Ovary (tissue), 3 donors: ENCODE measurements at regions not wholly inside any gene's neighbourhood (a gene's known extent, or its start where the extent isn't known, plus 50 kb on each side); places are given as distances from the start of the nearest gene placed in this dataset.

Experiments
- EP300 ChIP-seq: sonication (generic); formaldehyde crosslinking; IDR thresholded peaks from one replicate; pipeline ENCODE4 v1.6.1; 2017; ENCODE audit warnings: antibody characterized with exemption
- TF ChIP-seq, protein P1 (sequence below), 3 donors: fragments of 450-650 bp in 2 of 3; fragments of 200-600 bp in 1 of 3; IDR thresholded peaks; one replicate each; pipeline versions ENCODE4 v1.5.1 to v1.8.0; 2016 to 2022; ENCODE audit warnings: antibody characterized with exemption in 3 of 3, mild to moderate bottlenecking in 1 of 3
- donor health status: DM: no; HTN: no; CAD: no.

DNA sequence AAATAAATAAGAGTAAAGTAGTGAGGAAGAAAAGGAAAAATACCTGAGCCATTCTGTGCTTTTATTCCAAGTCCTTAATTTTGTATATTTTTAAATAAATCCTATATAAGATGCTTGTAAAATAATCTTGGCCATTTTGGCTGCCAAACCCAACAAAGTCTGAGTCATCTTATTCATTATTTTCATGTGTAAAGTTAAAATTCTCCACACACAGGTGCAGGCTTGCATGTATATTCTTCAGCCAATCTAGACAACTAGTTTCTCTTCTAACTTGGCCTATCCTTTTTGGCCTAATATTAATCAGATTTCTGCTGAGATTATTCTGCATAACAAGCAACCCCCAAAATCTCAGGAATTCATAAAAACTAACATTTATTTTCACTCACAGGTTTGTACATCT is 189.8 kb upstream of the ATP11B start:
- no peak for TF ChIP-seq EP300
- TF ChIP-seq, protein P1, sequence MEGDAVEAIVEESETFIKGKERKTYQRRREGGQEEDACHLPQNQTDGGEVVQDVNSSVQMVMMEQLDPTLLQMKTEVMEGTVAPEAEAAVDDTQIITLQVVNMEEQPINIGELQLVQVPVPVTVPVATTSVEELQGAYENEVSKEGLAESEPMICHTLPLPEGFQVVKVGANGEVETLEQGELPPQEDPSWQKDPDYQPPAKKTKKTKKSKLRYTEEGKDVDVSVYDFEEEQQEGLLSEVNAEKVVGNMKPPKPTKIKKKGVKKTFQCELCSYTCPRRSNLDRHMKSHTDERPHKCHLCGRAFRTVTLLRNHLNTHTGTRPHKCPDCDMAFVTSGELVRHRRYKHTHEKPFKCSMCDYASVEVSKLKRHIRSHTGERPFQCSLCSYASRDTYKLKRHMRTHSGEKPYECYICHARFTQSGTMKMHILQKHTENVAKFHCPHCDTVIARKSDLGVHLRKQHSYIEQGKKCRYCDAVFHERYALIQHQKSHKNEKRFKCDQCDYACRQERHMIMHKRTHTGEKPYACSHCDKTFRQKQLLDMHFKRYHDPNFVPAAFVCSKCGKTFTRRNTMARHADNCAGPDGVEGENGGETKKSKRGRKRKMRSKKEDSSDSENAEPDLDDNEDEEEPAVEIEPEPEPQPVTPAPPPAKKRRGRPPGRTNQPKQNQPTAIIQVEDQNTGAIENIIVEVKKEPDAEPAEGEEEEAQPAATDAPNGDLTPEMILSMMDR (IDR thresholded peaks at IDR 0.05) = no peak
